SK-N-SH treated with all-trans-retinoic acid at 6 μM for 48 hours (cell line): ENCODE measurements at regions not wholly inside any gene's neighbourhood (a gene's known extent, or its start where the extent isn't known, plus 50 kb on each side); places are given as distances from the start of the nearest gene placed in this dataset.

Source experiments
- CSDC2 ChIP-seq: fragments of 250-450 bp; sonication (Bioruptor Pico); IDR thresholded peaks from 2 replicates; pipeline ENCODE4 v1.5.0; 2020; ENCODE audit warnings: mild to moderate bottlenecking, moderate library complexity
- POU6F1 ChIP-seq: fragments of 250-450 bp; sonication (Bioruptor Pico); IDR thresholded peaks from 2 replicates; pipeline ENCODE4 v1.8.0; 2021; ENCODE audit warnings: low read depth, mild to moderate bottlenecking, moderate library complexity, borderline replicate concordance
- RARB ChIP-seq: fragments of 250-450 bp; sonication (Bioruptor Pico); IDR thresholded peaks from 2 replicates; pipeline ENCODE4 v1.8.0; 2021; ENCODE audit warnings: mild to moderate bottlenecking, moderate library complexity
- SNAI2 ChIP-seq: fragments of 250-450 bp; sonication (Bioruptor Pico); IDR thresholded peaks from 2 replicates; pipeline ENCODE4 v1.5.0; 2020; ENCODE audit warnings: mild to moderate bottlenecking, moderate library complexity
- TCF4 ChIP-seq: fragments of 250-450 bp; sonication (Bioruptor Pico); IDR thresholded peaks from 2 replicates; pipeline ENCODE4 v1.8.0; 2021; ENCODE audit warnings: mild to moderate bottlenecking, moderate library complexity, borderline replicate concordance
- TOX ChIP-seq: fragments of 250-450 bp; sonication (Bioruptor Pico); IDR thresholded peaks from 2 replicates; pipeline ENCODE4 v1.8.0; 2021; ENCODE audit warnings: mild to moderate bottlenecking, moderate library complexity, borderline replicate concordance
- ZC3H10 ChIP-seq: fragments of 250-450 bp; sonication (Bioruptor Pico); IDR thresholded peaks from 2 replicates; pipeline ENCODE4 v1.5.1; 2021; ENCODE audit warnings: mild to moderate bottlenecking, moderate library complexity
- ZFP3 ChIP-seq: fragments of 250-450 bp; sonication (Bioruptor Pico); IDR thresholded peaks from 2 replicates; pipeline ENCODE4 v1.5.0; 2020; ENCODE audit warnings: mild to moderate bottlenecking, moderate library complexity
- ZFP30 ChIP-seq: fragments of 450-650 bp; formaldehyde crosslinking; IDR thresholded peaks from 2 replicates; pipeline ENCODE4 v1.5.0; 2022; ENCODE audit warnings: mild to moderate bottlenecking, moderate library complexity
- TF ChIP-seq, protein P1 (sequence below): fragments of 250-450 bp; sonication (Bioruptor Pico); IDR thresholded peaks from 2 replicates; pipeline ENCODE4 v1.5.0; 2020; ENCODE audit warnings: mild to moderate bottlenecking, moderate library complexity

DNA sequence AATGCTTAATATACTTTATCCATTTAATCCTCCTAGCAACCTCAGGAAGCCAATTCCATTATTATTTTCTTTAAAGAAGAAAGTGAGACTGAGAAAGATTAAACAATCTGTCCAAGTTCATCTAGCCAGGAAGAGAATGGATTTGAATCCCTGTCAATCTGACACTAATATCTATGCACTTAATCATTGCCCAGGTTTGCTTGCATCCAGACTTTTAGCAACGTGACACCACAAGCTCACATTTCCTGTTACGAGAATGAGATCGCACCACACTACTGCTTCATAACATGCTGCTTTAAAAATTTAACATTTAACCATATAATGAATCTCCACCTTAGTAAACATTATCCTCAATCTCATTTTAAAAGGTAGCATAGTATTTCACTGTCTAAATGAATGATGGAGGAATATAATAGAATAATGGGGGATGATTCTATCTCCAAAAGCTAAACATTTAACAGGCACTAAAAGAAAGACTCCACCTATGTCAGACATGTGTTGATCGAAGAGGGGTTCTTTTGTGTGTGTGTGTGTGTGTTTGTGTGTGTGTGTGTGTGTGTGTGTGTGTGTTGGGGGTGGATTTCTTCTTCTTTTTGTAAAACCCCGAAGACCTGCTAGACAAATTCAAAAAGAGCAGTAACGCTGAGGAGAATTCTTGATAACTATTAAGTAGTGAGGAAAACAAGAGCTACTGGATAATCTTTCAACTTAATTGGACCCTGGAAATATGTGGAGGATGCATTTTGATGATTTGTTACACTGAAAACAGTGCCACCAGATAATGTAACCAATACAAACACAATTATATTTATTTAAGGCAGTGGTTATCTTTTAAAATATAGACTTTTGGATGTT, 138.7 kb upstream of the NR3C1 start:
- TF ChIP-seq ZFP30 (CRISPR knock-in tag): no peak
- TF ChIP-seq POU6F1 (CRISPR knock-in tag): no peak
- TF ChIP-seq TCF4: no peak
- no peak for TF ChIP-seq CSDC2 (CRISPR knock-in tag)
- TF ChIP-seq SNAI2 (CRISPR knock-in tag): no peak
- TF ChIP-seq TOX (CRISPR knock-in tag): no peak
- TF ChIP-seq ZC3H10 (CRISPR knock-in tag): no peak
- TF ChIP-seq RARB (CRISPR knock-in tag): no peak
- TF ChIP-seq, protein P1, sequence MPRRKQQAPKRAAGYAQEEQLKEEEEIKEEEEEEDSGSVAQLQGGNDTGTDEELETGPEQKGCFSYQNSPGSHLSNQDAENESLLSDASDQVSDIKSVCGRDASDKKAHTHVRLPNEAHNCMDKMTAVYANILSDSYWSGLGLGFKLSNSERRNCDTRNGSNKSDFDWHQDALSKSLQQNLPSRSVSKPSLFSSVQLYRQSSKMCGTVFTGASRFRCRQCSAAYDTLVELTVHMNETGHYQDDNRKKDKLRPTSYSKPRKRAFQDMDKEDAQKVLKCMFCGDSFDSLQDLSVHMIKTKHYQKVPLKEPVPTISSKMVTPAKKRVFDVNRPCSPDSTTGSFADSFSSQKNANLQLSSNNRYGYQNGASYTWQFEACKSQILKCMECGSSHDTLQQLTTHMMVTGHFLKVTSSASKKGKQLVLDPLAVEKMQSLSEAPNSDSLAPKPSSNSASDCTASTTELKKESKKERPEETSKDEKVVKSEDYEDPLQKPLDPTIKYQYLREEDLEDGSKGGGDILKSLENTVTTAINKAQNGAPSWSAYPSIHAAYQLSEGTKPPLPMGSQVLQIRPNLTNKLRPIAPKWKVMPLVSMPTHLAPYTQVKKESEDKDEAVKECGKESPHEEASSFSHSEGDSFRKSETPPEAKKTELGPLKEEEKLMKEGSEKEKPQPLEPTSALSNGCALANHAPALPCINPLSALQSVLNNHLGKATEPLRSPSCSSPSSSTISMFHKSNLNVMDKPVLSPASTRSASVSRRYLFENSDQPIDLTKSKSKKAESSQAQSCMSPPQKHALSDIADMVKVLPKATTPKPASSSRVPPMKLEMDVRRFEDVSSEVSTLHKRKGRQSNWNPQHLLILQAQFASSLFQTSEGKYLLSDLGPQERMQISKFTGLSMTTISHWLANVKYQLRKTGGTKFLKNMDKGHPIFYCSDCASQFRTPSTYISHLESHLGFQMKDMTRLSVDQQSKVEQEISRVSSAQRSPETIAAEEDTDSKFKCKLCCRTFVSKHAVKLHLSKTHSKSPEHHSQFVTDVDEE (CRISPR knock-in tag): no peak
- TF ChIP-seq ZFP3 (CRISPR knock-in tag): no peak
